GM19035 (cell line): ENCODE measurements at regions not wholly inside any gene's neighbourhood (a gene's known extent, or its start where the extent isn't known, plus 50 kb on each side); places are given as distances from the start of the nearest gene placed in this dataset.

ENCODE experiments used
- ATAC-seq: cut with Tn5 transposase; IDR thresholded peaks from one replicate; pipeline ENCODE4 v1.9.1; 2021; ENCODE audit not compliant: unreplicated experiment

DNA sequence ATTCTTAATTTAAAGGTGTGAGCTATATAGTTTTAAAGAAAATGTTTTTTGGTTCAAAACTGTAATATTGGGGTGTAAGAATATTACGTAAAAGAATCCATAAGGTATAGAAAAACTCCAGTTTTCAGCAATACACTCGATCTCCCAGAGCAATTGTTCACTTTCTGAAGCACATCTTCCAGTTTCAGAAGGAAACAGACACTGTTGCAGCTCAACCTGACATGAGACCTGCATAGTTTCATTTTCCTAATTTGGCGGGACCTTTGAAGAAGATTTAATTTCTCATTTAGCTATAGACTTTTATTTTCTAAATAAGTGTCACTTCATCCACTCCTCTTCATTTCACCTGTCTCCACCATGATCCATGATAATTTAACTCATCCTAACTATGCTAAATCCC is 281.5 kb downstream of the HTR1B start:
- ATAC-seq = no peak

DNA sequence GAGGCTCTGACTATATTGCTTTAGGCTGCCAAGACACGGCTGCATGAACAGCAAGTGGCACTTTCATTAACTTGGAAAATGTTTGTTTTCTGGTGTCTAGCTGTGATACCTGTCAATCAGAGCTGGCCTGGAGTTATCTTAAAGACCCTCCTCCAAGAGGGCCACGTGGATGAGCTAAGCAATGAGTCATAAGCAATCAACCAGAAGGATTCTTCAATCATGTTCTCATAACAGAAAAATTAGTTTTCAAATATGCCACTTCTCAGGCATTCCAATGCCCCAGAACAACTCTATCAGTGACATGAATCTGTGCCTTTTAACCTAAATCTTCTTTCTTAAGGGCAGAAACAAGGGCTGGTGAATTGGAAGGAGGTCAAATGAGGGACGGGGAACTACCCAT is 283.0 kb downstream of the HTR1B start:
- ATAC-seq = no peak

DNA sequence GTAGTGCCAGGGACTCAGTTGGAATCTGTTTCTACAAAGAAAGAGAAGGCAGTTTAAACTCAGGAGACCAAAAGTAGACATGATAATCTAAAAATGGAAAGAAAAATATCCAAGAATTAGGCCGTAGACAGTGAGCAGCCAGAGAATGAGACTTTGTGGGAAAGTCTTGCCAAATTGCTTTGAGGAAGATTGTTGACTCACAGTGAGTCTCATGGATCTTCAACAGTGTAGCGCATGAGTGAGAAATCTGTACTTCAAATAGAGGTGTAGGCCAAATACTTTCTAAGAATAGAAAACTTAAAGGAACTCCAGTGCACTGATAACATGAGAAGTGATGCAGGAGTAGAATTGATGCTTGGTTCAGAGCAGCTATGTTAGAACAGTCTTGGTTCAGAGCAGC is 284.5 kb downstream of the HTR1B start:
- ATAC-seq = no peak

DNA sequence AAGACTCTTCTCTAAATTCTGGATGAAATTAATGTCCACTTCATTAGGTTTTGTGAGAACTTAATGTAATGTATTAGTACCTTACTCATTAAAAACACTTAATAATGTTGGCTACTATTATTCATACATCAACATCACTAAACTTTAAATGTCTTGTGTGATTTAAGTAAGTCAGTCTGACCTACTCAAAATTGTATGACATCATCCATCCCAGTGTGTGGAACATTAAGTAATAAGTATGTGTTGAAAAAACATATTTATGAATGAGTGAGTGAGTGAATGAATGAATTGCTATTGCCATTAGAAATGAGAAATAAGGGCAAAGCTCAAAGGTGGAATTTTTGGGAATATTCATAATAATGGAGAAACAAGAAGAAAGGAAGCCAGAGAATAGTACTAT is 285.8 kb downstream of the HTR1B start:
- ATAC-seq = no peak

DNA sequence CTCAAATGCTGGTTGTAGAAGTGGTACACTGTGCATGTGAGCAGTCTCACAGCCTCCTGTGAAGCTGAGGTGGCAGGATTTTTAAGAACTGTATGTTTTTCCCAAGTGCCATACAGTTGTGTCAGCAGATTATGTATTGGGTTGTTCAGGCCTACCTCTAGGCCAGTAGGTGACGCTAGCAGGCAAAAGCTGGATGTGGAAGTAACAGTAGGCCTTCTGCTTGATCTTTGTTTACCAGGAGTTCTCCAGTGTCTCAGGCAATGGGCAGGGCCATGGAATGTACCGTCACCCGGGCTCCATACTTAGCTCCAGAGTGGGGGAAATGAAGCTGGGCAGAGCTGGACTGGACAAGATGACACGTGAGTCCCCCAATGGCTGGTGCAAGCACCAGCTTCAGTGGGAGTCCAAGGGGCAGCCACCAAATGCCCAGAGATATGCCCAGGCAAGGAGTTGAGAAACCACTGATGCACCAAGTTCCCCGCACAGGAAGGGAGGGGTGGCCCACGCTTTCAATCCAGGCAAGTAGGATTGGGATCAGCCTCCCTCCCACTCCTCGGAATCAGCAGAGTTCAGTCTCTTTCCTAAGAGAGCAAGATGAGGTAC is 289.7 kb downstream of the HTR1B start:
- ATAC-seq = no peak

DNA sequence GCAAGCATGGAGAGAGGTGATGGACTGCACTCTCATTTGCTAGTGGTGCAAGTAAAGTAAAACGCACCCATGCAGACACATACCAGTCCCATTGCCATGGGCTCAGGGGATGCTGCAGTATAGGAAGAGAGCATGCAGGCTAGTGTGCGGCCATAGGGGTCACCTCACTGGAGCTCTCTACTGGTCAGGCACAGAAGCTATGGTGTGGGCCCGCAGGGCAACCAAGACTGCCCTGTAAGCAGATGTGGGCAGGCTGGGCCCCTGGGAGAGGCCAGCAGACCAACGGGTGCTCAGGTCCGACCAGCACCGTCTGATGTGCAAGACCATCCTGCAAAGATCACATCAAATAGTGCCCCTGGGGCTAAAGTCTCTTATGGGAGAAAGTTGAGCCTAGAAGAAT is 290.7 kb downstream of the HTR1B start:
- ATAC-seq = no peak

DNA sequence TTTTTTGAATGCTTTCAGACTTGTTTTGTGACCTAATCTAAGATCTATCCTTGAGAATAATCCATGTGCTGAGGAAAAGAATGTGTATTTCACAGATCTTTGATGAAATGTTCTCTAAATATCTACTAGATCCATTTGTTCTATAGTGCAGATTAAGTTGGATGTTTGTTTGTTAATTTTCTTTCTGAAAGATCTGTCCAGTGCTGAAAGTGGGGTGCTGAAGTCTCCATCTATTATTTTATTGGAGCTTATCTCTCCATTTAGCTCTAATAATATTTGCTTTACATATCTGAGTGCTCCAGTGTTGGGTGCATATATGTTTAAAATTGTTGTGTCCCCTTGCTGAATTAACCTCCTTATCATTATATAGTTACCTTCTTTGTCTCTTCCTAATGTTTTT is 303.6 kb downstream of the HTR1B start:
- ATAC-seq = no peak

DNA sequence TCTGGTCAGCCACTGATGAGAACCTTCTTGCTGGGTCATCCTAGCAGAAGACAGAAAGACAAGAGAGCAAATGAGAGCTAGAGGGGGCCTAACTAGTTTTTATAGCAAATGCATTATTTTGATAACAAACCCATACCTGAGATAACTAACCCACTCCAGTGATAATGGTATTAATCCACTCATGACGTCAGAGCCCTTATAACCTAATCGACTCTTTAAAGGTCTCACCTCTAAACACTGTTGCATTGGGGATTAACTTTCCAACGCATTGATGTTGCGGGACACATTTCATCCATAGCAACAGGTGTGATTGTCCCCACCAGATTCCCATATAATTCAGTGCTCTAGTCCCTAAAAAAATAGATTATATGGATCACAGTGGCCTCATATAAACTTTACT is 312.1 kb downstream of the HTR1B start:
- ATAC-seq = no peak

DNA sequence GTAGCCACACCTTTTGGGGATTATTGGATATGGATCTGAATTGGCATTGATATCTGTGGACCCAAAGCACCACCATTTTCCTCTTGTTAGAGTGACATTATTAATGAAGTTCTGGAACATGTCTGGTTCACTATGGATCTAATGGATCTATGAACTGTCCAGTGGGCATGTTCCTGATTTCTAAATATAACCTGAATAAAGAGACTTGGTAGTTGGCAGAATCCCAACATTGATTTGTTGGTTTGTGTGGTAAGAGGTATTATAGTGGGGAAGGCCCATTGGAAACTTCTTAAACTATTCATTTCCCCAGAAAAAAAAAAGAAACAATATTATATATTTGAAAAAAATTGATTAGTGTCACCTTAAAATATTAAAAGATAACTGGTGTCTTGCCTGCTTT is 312.6 kb downstream of the HTR1B start:
- no peak for ATAC-seq

DNA sequence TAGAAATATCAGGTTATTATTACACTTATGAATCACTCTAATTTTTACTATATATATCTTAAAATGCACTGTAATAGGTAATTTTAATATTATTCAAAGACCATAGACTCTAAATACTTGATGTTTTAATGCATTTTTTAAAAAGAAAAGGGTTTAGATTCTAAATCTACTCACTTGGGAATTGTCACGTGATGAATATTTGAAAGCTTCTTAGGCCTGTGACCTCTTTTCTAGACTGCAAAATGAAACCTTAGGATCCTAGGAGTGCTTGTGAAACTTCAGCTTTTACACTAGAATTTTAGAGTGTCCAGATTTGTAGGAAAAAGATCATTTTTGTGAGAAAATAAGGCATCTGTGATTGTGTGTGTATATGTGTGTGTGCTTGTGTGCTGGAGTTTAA is 318.0 kb downstream of the HTR1B start:
- no peak for ATAC-seq

DNA sequence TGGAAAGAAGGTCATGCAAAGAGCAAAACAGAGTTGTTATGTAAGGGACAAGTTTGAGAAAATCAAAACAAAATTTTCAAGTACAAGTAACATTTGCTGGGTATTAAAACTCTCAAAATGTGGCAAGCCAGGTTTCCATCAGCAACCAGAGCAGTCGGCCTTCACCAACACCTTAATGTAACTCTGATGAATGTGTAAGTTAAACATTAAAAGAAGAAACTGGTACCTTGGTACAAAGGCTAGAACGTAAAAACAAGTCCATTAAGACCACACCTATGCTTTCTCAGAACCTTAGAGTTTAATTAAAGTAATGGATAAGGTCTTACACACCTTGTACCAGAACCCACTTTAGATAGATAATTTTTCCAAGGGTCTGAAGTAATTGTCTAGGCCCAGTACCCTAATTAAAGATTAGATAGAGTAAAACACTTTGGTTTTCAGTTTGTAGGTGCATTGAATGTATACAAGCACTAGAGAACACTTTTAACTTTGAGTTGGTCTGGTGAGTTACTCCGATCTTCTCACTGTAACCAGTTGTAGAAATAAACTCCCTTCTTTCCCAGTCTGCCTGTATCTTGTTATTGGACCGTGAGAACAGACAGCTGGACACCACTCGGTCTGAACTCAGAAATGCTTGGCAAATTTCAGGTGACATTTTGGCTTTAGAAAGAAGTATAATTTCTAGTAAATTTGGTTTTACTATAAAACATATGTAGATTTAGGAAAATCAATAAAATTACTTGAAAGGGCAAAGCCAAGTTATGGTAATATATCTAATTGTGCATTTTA is 319.4 kb downstream of the HTR1B start:
- ATAC-seq = no peak

DNA sequence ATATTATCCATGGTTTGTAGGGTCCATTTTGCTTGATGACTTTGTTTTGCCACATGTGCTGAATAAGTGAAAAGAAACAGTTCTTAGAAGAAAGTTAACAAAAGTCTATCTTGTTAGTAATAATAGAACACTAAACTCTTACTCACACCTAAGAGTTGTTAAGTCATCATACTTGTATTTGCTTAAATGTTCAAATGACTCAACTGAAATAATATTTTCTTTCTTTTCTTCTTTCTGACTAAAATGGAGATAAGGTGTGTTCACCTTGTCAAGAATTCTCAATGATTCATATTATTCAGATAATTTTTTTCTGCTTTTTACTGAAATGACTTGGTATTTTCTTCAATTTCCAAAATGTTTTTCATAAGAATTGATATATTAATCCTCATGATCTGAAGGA is 327.2 kb downstream of the HTR1B start:
- ATAC-seq = no peak

DNA sequence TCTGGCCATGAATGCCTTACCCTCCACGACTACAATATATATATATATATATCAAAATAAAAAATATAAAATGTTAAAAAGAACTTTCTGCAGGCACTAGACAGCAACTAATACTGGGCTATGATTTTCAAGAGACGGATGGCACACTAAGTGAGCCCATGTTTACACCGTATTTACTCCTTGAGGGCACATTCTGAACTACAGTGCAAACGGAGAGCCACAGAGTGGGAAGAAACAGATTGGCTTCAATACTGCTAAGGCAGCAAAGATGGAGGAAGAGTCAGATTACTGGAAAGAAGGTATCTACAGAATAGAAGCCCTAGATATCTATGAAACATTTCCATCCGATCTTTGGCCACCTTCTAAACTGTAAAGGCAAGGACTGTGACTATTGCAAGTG is 330.3 kb downstream of the HTR1B start:
- ATAC-seq = no peak

DNA sequence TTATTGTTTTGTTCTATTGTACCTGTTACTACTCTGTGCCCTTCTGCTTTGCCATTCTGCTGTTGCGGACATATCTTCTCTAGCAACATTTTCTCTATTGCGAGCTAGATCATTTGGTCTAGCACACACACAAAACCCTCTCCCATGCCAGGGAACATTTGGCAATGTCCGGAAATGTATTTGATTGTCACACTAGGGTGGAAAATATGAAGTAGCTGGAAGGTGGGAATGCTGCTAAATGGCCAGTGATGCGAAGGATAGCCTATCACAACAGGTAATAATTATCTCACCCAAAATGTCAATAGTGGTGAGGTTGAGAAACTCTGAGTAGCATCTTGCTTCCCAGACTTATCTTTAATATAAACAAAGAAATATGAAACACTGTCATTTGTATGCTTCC is 331.9 kb downstream of the HTR1B start:
- no peak for ATAC-seq

DNA sequence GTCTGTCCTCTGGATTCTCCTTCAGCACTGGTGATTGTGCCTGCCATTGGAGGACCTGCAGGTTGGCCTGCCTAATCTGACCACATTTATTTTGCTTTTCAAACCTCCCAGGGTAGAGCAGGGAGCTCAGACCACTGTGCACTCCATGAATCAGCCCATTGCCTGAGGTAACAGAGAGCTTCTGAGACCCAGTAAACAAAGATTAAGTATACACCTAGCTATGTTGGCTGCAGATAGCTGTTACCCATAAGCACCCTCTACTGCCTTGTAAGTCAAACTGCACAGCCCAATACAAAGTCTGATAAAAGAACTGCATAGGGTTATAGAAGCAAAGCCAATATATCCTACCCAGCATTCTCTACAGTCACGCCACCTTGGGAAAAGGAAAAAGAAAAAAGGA is 338.7 kb downstream of the HTR1B start:
- no peak for ATAC-seq

DNA sequence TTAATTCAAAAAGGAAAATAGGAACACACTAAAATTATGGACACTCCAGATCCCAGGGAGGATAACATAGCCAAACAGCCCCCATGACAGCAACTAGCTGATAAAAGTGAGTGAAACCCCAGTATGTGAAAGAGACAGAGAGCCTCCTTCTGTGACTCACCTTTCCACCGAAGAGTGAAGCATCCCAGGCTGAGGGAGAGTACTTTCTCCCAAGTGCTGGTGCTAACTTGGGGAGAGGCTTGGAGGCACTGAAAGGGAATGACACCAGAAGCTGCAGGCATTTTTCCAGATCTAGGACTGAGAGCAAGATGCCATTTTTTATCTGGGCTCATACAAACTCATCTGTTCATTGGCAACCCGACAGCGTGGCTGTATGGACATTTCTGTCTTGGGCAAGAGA is 339.8 kb downstream of the HTR1B start:
- ATAC-seq = no peak

DNA sequence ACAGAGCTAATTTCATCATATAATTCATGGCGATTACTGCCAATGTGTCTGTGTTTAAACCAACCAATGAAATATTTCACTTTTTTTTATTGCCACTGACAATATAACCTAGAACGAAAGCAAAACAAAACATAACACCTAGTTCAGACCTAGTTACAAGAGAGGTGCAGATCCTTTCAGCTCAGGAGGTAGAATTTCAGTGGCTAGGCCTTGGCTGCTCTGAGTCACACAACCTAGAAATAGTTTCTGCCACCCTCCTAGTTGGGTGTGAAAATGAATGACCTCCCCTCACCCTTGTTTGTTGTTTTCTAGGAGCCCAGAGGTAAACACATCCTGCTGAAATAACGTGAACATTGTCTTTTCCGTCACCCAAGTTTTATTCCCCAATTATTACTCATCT is 356.3 kb downstream of the HTR1B start:
- ATAC-seq = no peak

DNA sequence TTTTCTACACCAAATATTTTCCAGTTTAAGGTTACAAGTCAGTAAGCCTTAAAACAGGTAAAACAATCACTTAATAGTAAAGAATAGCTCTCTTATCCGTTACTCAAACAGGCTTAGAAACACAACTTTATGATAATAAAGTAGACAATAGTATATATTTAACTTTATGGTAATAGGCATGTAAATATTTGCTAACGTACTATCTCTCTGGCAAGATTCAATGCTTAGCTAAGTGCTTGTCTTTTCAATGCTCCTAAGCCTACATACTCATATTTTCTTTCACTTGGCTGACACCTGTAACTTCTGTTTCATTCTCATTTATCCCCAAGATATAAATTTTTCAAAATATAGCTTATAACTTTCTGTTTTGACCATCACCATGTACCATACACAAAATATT is 358.2 kb downstream of the HTR1B start:
- no peak for ATAC-seq

DNA sequence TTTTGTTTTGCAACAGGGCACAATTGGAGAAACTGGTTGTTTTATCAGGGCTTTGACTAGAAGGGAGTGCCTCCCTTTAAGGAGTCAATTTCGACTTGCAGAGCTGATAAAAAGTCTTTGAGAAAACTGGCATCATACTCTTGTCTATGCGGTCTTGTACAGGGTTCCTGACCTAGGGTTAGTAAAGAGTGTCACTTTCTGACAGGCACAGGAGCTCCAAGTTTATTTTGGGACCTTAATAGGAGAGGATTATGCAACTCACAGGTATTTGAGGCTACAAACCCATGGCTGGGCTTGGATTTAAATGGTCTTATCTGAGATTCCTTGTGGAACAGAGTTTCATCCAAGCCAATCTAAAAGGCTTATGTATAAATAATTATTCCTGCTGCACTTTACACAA is 365.4 kb downstream of the HTR1B start:
- no peak for ATAC-seq

DNA sequence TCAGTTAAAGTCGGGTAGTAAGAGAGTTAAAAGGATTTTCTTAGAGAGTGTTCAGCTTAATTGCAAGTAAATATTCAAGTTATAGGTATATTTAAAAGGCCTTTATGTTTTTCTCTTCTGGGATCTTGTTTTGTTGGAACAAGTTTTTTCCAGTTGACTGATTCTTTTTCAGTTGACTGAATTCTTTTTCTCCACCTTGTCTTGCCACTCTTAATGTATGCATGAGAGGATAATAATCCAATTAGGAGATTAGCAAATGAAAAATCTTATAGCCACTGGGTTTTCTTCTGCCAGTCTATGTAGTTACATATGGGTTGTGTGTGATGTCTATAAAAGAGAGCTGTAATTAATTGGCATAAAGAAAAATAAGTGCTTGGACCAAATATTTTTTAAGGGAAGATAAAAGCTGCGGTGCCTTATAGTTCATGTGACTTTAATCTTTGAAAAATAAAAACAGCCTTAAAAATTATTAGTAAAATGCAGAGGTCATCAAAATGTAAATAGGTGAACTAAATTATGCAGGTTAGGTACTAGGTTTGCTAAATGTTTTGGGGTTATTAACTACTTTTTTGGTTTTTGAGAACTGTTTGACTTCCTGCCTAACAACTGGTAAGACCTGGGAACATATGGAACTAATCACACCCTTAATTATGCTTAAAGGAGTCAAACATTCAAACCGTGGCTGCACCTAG is 367.2 kb downstream of the HTR1B start:
- ATAC-seq = no peak

DNA sequence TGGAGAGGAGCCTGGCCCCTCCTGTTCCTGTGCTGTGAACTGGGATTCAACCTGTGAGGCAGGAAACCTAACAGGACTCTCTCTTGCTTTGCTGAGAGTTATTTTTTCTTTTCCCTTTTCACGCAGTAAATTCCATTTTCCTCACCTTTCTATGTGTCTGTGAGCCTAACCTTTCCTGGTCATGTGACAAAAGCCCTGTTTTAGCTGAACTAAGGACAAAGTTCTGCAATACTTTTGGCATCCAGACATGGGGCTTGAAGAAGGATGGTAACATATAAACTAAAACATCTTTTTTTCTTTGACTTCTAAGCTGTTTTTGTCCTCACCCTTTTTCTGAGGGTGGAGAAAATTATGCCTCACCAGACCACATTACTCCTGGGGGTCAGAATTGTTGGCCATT is 368.5 kb downstream of the HTR1B start:
- no peak for ATAC-seq

DNA sequence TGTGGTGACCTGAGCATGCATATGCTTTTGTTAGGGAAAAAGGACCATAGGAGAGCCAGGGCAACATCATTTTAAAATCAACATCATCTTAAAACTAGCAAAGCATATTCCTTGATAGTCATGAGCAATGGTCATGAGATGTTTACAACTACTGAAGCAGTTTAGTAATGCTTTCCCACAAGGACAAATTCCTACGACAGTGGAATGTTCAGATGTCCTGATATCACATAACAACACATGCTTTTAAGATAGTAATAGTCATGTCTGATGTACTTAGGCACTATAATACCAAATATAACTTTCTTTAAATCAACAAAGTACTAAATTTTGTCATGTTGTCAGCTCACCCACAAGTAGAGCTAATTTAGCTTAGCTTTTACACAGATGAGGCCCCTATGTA is 370.3 kb downstream of the HTR1B start:
- no peak for ATAC-seq
